Subcutaneous abdominal adipose tissue (tissue), 5 donors: ENCODE measurements at regions not wholly inside any gene's neighbourhood (a gene's known extent, or its start where the extent isn't known, plus 50 kb on each side); places are given as distances from the start of the nearest gene placed in this dataset.
"Not testable (repeated sequence)": the region's sequence is repeated elsewhere in the genome, so short reads cannot be mapped to it uniquely, and the experiment has no call there.

Experiments
- H3K27ac ChIP-seq: one replicate; pipeline ENCODE4 v1.7.0; 2013; ENCODE audit warnings: low read depth, mild to moderate bottlenecking, inconsistent platforms, low read length, moderate library complexity
- H3K27me3 ChIP-seq, 5 donors: one replicate each; pipeline ENCODE4 v1.7.0; 2013; ENCODE audit warnings: low read length in 5 of 5, inconsistent platforms in 1 of 5; ENCODE audit not compliant: control insufficient read depth in 5 of 5, insufficient read depth in 4 of 5
- H3K36me3 ChIP-seq, 5 donors: one replicate each; pipeline ENCODE4 v1.7.0; 2013; ENCODE audit warnings: low read length in 5 of 5; ENCODE audit not compliant: control insufficient read depth in 5 of 5, insufficient read depth in 5 of 5
- H3K4me1 ChIP-seq, 5 donors: one replicate each; pipeline ENCODE4 v1.7.0; 2013; ENCODE audit warnings: low read length in 5 of 5, mild to moderate bottlenecking in 3 of 5, moderate library complexity in 1 of 5; ENCODE audit not compliant: control insufficient read depth in 5 of 5, insufficient read depth in 5 of 5
- H3K4me3 ChIP-seq, 5 donors: one replicate each; pipeline ENCODE4 v1.7.0; 2013; ENCODE audit warnings: low read length in 5 of 5, low read depth in 1 of 5
- H3K9ac ChIP-seq, 5 donors: one replicate each; pipeline ENCODE4 v1.7.0; 2013; ENCODE audit warnings: low read length in 5 of 5, mild to moderate bottlenecking in 4 of 5, moderate library complexity in 3 of 5
- H3K9me3 ChIP-seq, 5 donors: one replicate each; pipeline ENCODE4 v1.7.0; 2013; ENCODE audit warnings: low read length in 5 of 5; ENCODE audit not compliant: control insufficient read depth in 5 of 5
- donor health status: healthy.
- donor health status: healthy.
- donor health status: healthy.
- donor health status: healthy.
- donor health status: healthy.

DNA sequence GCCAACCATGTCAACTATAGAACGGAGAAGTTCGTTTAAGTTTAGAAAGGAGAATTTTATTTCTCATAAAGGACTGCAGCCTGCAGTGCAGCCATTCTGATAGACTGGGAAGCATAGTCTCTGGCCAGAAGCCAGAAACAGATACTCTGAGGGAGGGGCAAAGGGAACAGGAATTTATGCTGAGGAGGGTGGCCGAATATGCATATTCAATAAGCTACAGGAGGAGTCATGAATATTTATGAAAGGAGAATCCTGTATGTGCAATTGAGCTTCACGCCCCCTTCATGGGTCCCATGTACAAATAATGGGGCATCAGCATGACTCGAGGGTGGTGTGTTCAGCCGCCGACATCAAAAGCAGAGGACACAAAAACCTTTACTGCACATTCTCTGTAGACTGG lies 199.9 kb downstream of the CWF19L2 start:
- no peaks in the 10 kb centered on the region for H3K36me3 ChIP-seq
- no peak overlapping the region for H3K27ac ChIP-seq
- no peak overlapping the region for H3K9ac ChIP-seq
- no peaks in the 10 kb centered on the region for H3K4me1 ChIP-seq
- H3K4me3 ChIP-seq: no peak overlapping the region
- H3K27me3 ChIP-seq: peaks cover 0 to 6% (median 0%) of the 10 kb centered on the region in 5 donors
- H3K9me3 ChIP-seq: no peaks in the 10 kb centered on the region

- not testable (repeated sequence) for H3K4me1 ChIP-seq, H3K9me3 ChIP-seq, H3K27ac ChIP-seq, H3K4me3 ChIP-seq, H3K27me3 ChIP-seq, H3K36me3 ChIP-seq, H3K9ac ChIP-seq
Observed at GRCh38 chr11:107253661-107254060, 204.0 kb downstream of the CWF19L2 start.

DNA sequence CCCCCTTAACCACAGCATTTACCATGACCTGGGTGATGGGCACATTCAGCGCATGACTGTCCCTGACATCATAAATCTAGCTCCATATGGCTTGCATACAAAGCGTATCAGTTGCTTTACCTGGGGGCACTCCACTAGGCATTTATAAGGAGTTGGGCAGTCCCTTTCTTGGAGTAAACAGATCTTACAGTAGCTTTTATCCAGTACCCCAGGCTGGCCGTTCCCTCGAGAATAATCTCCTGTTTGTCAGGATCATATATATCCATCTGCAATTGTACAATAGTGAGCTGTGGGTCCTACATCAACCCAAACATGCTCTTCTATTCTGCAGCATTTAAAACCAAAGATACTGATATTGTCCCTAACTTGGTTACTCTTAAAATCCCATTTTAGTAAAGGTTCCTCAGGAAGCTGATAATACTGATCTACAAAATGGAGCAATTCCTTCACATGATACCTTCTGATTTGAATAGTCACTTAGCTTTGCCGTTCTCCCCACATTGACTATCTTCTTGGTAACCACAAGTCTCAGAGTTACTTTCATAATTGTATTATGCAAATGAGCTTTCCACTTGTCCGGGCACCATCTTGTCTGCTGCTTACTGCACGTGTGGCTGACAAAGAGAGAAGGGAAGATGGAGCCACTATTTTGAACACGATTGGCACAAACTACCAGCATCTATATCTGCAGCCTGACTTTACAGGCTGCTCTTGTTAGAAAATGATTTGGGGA lies 205.0 kb downstream of the CWF19L2 start:
- no peaks in the 10 kb centered on the region for H3K9me3 ChIP-seq
- H3K36me3 ChIP-seq: no peaks in the 10 kb centered on the region
- H3K27ac ChIP-seq: no peak overlapping the region
- H3K9ac ChIP-seq: no peak overlapping the region
- H3K27me3 ChIP-seq: peaks cover 0 to 3% (median 0%) of the 10 kb centered on the region in 5 donors
- no peak overlapping the region for H3K4me3 ChIP-seq
- H3K4me1 ChIP-seq: no peaks in the 10 kb centered on the region

- Histone ChIP-seq H3K27me3 (peaks cover 0 to 3% (median 0%) of the 10 kb centered on the region in 5 donors), H3K4me1 (no peaks in the 10 kb centered on the region), H3K9me3 (no peaks in the 10 kb centered on the region), H3K4me3 (no peak overlapping the region), H3K9ac (no peak overlapping the region), H3K27ac (no peak overlapping the region), H3K36me3 (no peaks in the 10 kb centered on the region)
Observed at GRCh38 chr11:107251298-107251697, 206.3 kb downstream of the CWF19L2 start.

GRCh38 chr11:107250017-107250416 lies 207.6 kb downstream of the CWF19L2 start:
- H3K27ac ChIP-seq: no peak overlapping the region
- H3K9me3 ChIP-seq: no peaks in the 10 kb centered on the region
- no peaks in the 10 kb centered on the region for H3K4me1 ChIP-seq
- no peaks in the 10 kb centered on the region for H3K36me3 ChIP-seq
- peaks cover 0 to 3% (median 0%) of the 10 kb centered on the region in 5 donors for H3K27me3 ChIP-seq
- no peak overlapping the region for H3K9ac ChIP-seq
- H3K4me3 ChIP-seq: no peak overlapping the region

GRCh38 chr11:107249054-107249453 lies 208.6 kb downstream of the CWF19L2 start:
- Histone ChIP-seq H3K27ac (no peak overlapping the region), H3K9me3 (no peaks in the 10 kb centered on the region), H3K27me3 (no peaks in the 10 kb centered on the region)

GRCh38 chr11:107247167-107247861 lies 210.3 kb downstream of the CWF19L2 start:
- H3K27me3 ChIP-seq: no peaks in the 10 kb centered on the region
- no peaks in the 10 kb centered on the region for H3K9me3 ChIP-seq
- no peak overlapping the region for H3K27ac ChIP-seq
- H3K36me3 ChIP-seq: no peaks in the 10 kb centered on the region
- H3K4me1 ChIP-seq: no peaks in the 10 kb centered on the region
- H3K9ac ChIP-seq: no peak overlapping the region
- H3K4me3 ChIP-seq: no peak overlapping the region

More at GRCh38 chr11:107249054-107249453, 208.6 kb downstream of the CWF19L2 start:
- H3K9ac ChIP-seq: no peak overlapping the region
- H3K4me1 ChIP-seq: no peaks in the 10 kb centered on the region
- H3K4me3 ChIP-seq: no peak overlapping the region
- H3K36me3 ChIP-seq: no peaks in the 10 kb centered on the region

DNA sequence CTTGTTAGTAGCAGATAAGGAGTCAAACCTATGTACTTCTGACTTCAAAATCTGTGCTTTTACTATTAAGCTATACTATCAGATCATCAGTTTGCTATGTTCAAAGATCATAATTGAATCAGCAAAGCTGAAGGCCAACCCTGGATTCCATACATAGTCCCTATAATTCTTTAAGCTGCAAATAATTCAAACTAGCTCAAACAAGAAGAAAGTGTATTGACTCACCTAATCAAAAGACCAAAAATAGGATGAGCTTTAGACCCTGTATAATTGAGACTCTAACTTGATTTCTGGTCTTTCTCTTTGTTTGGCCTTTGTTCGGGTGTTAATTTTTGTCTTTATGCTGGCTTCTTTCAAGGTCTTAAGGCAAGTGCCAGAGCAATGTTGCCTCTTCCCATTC lies 213.7 kb downstream of the CWF19L2 start:
- no peak overlapping the region for H3K27ac ChIP-seq
- H3K4me1 ChIP-seq: no peaks in the 10 kb centered on the region
- H3K9me3 ChIP-seq: peaks cover 0 to 3% (median 0%) of the 10 kb centered on the region in 5 donors
- H3K4me3 ChIP-seq: no peak overlapping the region
- no peak overlapping the region for H3K9ac ChIP-seq
- no peaks in the 10 kb centered on the region for H3K36me3 ChIP-seq
- H3K27me3 ChIP-seq: no peaks in the 10 kb centered on the region

DNA sequence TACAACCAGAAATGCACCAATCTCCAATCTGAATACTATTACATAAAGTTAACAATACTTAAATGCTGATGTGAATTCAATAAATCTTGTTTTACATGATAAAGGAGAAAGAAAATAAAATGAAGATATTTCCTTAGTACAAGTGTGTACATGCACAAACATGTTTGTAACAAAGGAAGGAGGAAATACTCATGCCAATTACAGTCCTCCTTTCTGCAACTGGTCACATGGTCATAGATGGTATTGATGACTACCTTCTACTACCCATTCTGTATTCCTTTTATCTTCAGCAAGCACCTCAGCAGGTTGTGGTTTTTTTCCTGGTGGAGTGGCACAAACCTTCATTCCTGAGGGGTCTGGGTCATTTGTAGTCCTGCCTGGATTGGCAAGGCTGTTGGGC lies 214.2 kb upstream of the GUCY1A2 start:
- Histone ChIP-seq H3K4me1 (no peaks in the 10 kb centered on the region), H3K27me3 (no peaks in the 10 kb centered on the region), H3K9me3 (peaks cover 0 to 31% (median 15%) of the 10 kb centered on the region in 5 donors), H3K27ac (no peak overlapping the region), H3K4me3 (no peak overlapping the region), H3K36me3 (no peaks in the 10 kb centered on the region), H3K9ac (no peak overlapping the region)

DNA sequence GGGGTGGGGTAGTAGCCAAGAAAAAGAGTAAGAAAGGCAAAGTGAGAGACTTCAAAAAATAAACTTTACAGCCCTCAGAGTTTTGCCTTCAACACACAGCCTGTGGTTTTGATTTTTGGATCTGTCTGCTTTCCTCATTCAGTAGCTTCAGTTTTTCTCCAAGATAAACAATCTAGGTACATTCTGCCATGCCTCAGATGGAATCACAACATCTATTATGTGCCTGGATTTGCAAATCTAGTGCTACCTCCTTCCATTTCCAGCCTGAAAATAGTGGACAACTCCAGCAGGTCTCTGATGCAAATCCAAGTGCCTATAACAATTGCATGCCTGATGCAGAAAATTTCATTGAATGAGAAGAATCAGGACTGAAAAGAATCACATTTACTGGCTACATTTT lies 206.6 kb upstream of the GUCY1A2 start:
- H3K9me3 ChIP-seq: peaks cover 0 to 3% (median 0%) of the 10 kb centered on the region in 5 donors
- H3K9ac ChIP-seq: no peak overlapping the region
- no peaks in the 10 kb centered on the region for H3K36me3 ChIP-seq
- no peaks in the 10 kb centered on the region for H3K27me3 ChIP-seq
- H3K4me3 ChIP-seq: no peak overlapping the region
- no peaks in the 10 kb centered on the region for H3K4me1 ChIP-seq
- no peak overlapping the region for H3K27ac ChIP-seq
